ENCODE measurements at regions not wholly inside any gene's neighbourhood (a gene's known extent, or its start where the extent isn't known, plus 50 kb on each side); places are given as distances from the start of the nearest gene placed in this dataset.

GRCh38 chr1:58933599-58933926 lies 149.7 kb upstream of the JUN start:
- H3K79me2 ChIP-seq (ENCODE audit: low read length) = no peaks in the 10 kb centered on the region
- no peak overlapping the region for H3K9ac ChIP-seq (ENCODE audit: low read length)
- DNase-seq = no peak
- H3K36me3 ChIP-seq (ENCODE audit: insufficient read depth, low read length) = no peaks in the 10 kb centered on the region
- H3K4me3 ChIP-seq (ENCODE audit: low read length) = no peak overlapping the region
- H3K9me3 ChIP-seq (ENCODE audit: low read length) = no peaks in the 10 kb centered on the region
- H3K4me2 ChIP-seq (ENCODE audit: low read depth, low read length, poor library complexity, severe bottlenecking) = no peak overlapping the region
- H2AFZ ChIP-seq (ENCODE audit: low read length) = no peak overlapping the region
- H3K27ac ChIP-seq (ENCODE audit: low read length) = no peak overlapping the region
- no peaks in the 10 kb centered on the region; the same call in 1 of the 2 replicates for H3K27me3 ChIP-seq (ENCODE audit: low read length)
- H3K9me2 ChIP-seq (replicated peaks; ENCODE audit: insufficient read depth, low read length) = no peaks in the 10 kb centered on the region
- H4K20me1 ChIP-seq (ENCODE audit: insufficient read depth, low read depth, low read length) = no peaks in the 10 kb centered on the region
- no peaks in the 10 kb centered on the region for H3K4me1 ChIP-seq (ENCODE audit: low read length)

GRCh38 chr1:58934706-58935105 lies 150.9 kb upstream of the JUN start:
- no peaks in the 10 kb centered on the region for H4K20me1 ChIP-seq (ENCODE audit: insufficient read depth, low read depth, low read length)
- no peaks in the 10 kb centered on the region; the same call in 1 of the 2 replicates for H3K27me3 ChIP-seq (ENCODE audit: low read length)
- no peak for DNase-seq
- no peaks in the 10 kb centered on the region for H3K4me1 ChIP-seq (ENCODE audit: low read length)
- H3K79me2 ChIP-seq (ENCODE audit: low read length) = no peaks in the 10 kb centered on the region
- no peaks in the 10 kb centered on the region for H3K9me2 ChIP-seq (replicated peaks; ENCODE audit: insufficient read depth, low read length)
- no peaks in the 10 kb centered on the region for H3K36me3 ChIP-seq (ENCODE audit: insufficient read depth, low read length)
- no peak overlapping the region for H3K9ac ChIP-seq (ENCODE audit: low read length)
- H3K27ac ChIP-seq (ENCODE audit: low read length) = no peak overlapping the region
- H2AFZ ChIP-seq (ENCODE audit: low read length) = no peak overlapping the region
- no peaks in the 10 kb centered on the region for H3K9me3 ChIP-seq (ENCODE audit: low read length)
- no peak overlapping the region for H3K4me3 ChIP-seq (ENCODE audit: low read length)
- no peak overlapping the region for H3K4me2 ChIP-seq (ENCODE audit: low read depth, low read length, poor library complexity, severe bottlenecking)

DNA sequence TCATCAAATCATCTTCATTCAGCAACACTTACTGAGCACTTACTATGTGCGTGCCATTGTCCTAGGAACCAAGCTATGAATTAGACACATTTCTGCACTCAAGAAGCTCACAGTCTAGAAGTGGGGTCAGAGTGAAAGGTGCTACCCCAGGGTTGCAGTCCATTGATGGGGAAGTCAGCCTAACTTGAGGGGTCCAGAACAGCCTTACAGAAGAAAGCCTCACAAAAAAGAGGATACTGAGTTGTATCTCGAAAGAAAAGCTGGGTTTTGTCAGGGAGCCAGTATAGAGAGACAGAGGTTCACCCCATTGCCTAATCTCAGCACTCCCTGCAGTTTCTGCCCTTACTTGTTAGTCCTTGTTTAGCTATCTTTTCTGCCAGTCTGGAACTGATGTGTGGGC lies 153.1 kb upstream of the JUN start:
- no peak overlapping the region for H3K9ac ChIP-seq (ENCODE audit: low read length)
- H3K9me3 ChIP-seq (ENCODE audit: low read length) = no peaks in the 10 kb centered on the region
- H3K27me3 ChIP-seq (ENCODE audit: low read length) = no peaks in the 10 kb centered on the region; the same call in 1 of the 2 replicates
- no peak overlapping the region for H3K4me3 ChIP-seq (ENCODE audit: low read length)
- no peaks in the 10 kb centered on the region for H3K9me2 ChIP-seq (replicated peaks; ENCODE audit: insufficient read depth, low read length)
- no peak overlapping the region for H3K4me2 ChIP-seq (ENCODE audit: low read depth, low read length, poor library complexity, severe bottlenecking)
- no peaks in the 10 kb centered on the region for H3K79me2 ChIP-seq (ENCODE audit: low read length)
- no peaks in the 10 kb centered on the region for H4K20me1 ChIP-seq (ENCODE audit: insufficient read depth, low read depth, low read length)
- DNase-seq = no peak
- no peak overlapping the region for H2AFZ ChIP-seq (ENCODE audit: low read length)
- H3K27ac ChIP-seq (ENCODE audit: low read length) = no peak overlapping the region
- H3K4me1 ChIP-seq (ENCODE audit: low read length) = no peaks in the 10 kb centered on the region
- no peaks in the 10 kb centered on the region for H3K36me3 ChIP-seq (ENCODE audit: insufficient read depth, low read length)

DNA sequence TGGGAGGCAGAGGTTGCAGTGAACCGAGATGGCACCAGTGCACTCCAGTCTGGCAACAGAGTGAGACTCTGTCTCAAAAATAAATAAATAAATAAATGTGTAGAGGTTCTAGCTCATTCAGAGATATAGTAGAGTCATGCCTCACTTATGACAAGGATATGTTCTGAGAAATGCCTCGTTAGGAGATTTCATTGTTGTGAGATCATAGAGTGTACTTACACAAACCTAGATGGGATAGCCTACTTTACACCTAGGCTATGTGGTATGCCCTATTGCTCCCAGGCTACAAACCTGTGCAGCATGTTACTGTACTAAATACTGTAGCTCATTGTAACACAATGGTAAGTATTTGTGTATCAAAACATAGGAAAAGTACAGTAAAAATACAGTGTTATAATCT lies 155.3 kb upstream of the JUN start:
- Histone ChIP-seq H2AFZ (ENCODE audit: low read length) (no peak overlapping the region), H3K4me2 (ENCODE audit: low read depth, low read length, poor library complexity, severe bottlenecking) (no peak overlapping the region), H3K36me3 (ENCODE audit: insufficient read depth, low read length) (no peaks in the 10 kb centered on the region), H3K9ac (ENCODE audit: low read length) (no peak overlapping the region), H3K9me3 (ENCODE audit: low read length) (no peaks in the 10 kb centered on the region), H4K20me1 (ENCODE audit: insufficient read depth, low read depth, low read length) (no peaks in the 10 kb centered on the region), H3K9me2 (replicated peaks; ENCODE audit: insufficient read depth, low read length) (no peaks in the 10 kb centered on the region), H3K27me3 (ENCODE audit: low read length) (no peaks in the 10 kb centered on the region; the same call in 1 of the 2 replicates), H3K4me1 (ENCODE audit: low read length) (no peaks in the 10 kb centered on the region), H3K4me3 (ENCODE audit: low read length) (no peak overlapping the region), H3K27ac (ENCODE audit: low read length) (no peak overlapping the region), H3K79me2 (ENCODE audit: low read length) (no peaks in the 10 kb centered on the region)
- DNase-seq = no peak

DNA sequence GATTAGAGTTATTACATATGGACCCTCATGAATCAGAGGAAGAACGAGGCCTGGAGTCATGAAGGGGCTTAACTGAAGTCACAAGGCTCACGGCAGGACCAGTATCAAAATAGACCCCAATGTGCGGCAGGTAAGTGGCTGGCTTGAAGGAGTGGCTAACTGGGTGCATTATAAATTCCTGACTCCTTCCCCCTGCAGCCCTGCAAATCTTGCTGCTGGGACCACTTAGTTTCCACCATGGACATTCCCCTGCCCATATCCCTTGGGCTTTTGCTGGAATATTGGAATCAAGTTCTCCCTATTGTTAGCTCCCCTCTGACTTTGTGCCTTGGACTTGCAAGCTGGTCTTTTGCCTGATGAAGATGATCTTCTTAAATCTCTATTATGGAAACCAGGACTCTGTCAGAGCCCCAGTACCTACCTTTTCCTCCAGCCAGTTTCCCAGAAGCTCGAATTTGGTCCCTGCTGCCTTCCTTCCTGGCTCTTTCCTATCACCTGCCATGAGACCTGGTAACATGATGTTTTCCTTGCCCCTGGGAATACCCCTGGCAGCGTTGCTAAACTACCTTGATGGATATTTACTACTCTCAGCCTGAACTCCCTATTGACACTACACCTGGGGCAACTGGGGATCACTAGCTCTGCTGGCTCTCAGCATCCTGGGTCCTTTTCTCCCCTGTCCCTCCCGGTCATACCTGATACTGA lies 156.0 kb upstream of the JUN start:
- H3K79me2 ChIP-seq (ENCODE audit: low read length) = no peaks in the 10 kb centered on the region
- H3K4me3 ChIP-seq (ENCODE audit: low read length) = no peak overlapping the region
- no peaks in the 10 kb centered on the region for H3K9me3 ChIP-seq (ENCODE audit: low read length)
- H3K4me2 ChIP-seq (ENCODE audit: low read depth, low read length, poor library complexity, severe bottlenecking) = no peak overlapping the region
- H4K20me1 ChIP-seq (ENCODE audit: insufficient read depth, low read depth, low read length) = no peaks in the 10 kb centered on the region
- no peak overlapping the region for H2AFZ ChIP-seq (ENCODE audit: low read length)
- no peaks in the 10 kb centered on the region for H3K9me2 ChIP-seq (replicated peaks; ENCODE audit: insufficient read depth, low read length)
- H3K27me3 ChIP-seq (ENCODE audit: low read length) = no peaks in the 10 kb centered on the region; the same call in 1 of the 2 replicates
- H3K27ac ChIP-seq (ENCODE audit: low read length) = no peak overlapping the region
- H3K9ac ChIP-seq (ENCODE audit: low read length) = no peak overlapping the region
- no peak for DNase-seq
- H3K4me1 ChIP-seq (ENCODE audit: low read length) = no peaks in the 10 kb centered on the region
- H3K36me3 ChIP-seq (ENCODE audit: insufficient read depth, low read length) = no peaks in the 10 kb centered on the region

DNA sequence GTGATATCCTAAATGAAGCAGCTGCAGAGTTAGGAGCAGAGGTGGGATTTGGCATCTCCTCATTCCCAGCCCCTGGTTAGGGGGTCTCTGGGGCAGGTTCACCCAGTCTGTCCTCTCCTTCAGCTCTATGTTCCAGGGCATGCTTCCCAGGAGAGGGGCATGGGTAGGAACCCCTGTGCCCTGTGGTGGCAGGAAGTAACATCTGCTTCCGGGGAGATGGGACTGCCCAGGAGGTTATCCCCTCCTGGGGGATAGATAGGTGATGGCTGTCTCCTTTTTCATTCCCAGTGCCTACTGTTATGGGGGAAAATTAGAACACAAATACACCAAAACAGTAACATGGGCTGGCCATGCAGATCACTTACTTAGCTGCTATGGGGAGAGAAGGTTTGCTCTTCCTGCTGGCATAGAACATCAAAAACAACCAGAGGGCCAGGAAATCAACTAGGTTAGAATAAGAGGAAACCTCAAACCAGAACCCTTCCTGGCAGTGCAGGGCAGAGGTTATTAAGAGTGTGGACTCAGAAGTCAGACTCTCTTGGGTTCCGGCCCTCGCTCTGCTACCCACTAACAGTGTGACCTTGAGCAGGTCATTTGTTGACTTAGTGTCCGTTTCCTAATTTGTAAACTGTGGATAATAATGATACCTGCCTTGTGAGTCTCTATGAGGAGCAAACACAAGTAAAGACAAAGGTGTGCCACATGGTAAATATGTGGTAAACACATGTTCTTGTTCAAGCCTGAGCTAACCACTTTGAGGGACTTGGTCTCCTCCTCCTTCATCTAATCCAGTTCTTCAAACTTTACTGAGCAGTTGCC lies 157.8 kb upstream of the JUN start:
- no peak overlapping the region for H2AFZ ChIP-seq (ENCODE audit: low read length)
- no peaks in the 10 kb centered on the region for H3K79me2 ChIP-seq (ENCODE audit: low read length)
- H3K27me3 ChIP-seq (ENCODE audit: low read length) = no peaks in the 10 kb centered on the region
- no peaks in the 10 kb centered on the region for H3K9me3 ChIP-seq (ENCODE audit: low read length)
- H3K4me3 ChIP-seq (ENCODE audit: low read length) = no peak overlapping the region
- H3K9ac ChIP-seq (ENCODE audit: low read length) = no peak overlapping the region
- no peak overlapping the region for H3K27ac ChIP-seq (ENCODE audit: low read length)
- H3K4me2 ChIP-seq (ENCODE audit: low read depth, low read length, poor library complexity, severe bottlenecking) = no peak overlapping the region
- no peak for DNase-seq
- H4K20me1 ChIP-seq (ENCODE audit: insufficient read depth, low read depth, low read length) = no peaks in the 10 kb centered on the region
- H3K36me3 ChIP-seq (ENCODE audit: insufficient read depth, low read length) = no peaks in the 10 kb centered on the region
- no peaks in the 10 kb centered on the region for H3K4me1 ChIP-seq (ENCODE audit: low read length)
- H3K9me2 ChIP-seq (replicated peaks; ENCODE audit: insufficient read depth, low read length) = no peaks in the 10 kb centered on the region

DNA sequence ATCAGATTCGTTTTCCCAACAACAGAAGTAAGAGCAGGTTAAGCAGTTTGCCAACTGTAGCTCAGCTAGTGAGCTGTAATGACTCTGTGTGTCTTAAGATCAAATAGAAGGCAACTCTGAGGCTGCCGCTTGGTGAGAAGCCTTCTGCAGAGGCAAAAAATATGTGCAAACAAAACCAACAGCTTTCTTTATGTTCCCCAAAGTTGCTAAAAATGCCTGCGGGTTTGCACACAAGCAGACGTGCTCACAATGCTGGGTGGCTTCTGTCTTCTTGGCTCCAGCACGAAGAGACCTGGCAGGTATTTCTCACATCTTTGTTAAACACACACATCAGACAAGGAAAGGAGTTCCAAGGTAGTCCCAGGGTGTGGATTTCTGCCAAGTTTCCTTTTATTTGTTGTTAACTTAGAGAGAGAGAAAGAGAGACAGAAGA lies 158.9 kb upstream of the JUN start:
- Histone ChIP-seq H3K4me1 (ENCODE audit: low read length) (no peaks in the 10 kb centered on the region), H3K4me3 (ENCODE audit: low read length) (no peak overlapping the region), H3K27ac (ENCODE audit: low read length) (no peak overlapping the region)

DNA sequence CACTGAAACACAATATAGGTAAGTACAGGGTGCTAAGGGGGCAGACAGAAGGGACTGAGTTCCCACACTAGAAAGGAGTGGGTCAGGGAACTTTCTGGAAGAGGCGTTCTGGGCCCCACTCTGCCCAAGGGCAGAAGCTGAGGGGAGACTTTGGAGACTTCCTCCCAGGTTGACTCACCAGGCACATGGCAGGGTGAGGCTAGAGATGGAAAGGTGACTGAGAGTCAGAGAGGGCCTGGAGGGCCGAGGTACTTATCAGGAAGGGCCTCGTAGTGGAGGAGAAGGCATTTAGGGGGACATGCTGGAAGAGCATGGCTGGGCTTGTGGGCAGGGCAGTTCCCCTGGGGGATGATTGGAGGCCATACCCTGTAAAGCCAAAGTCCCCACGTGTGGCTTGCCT lies 159.9 kb upstream of the JUN start:
- Histone ChIP-seq H2AFZ (ENCODE audit: low read length) (no peak overlapping the region), H3K9me3 (ENCODE audit: low read length) (no peaks in the 10 kb centered on the region), H3K27ac (ENCODE audit: low read length) (no peak overlapping the region), H3K79me2 (ENCODE audit: low read length) (no peaks in the 10 kb centered on the region), H3K9me2 (replicated peaks; ENCODE audit: insufficient read depth, low read length) (no peaks in the 10 kb centered on the region), H3K4me1 (ENCODE audit: low read length) (no peaks in the 10 kb centered on the region), H3K27me3 (ENCODE audit: low read length) (no peaks in the 10 kb centered on the region), H3K4me3 (ENCODE audit: low read length) (no peak overlapping the region), H3K9ac (ENCODE audit: low read length) (no peak overlapping the region), H3K4me2 (ENCODE audit: low read depth, low read length, poor library complexity, severe bottlenecking) (no peak overlapping the region), H4K20me1 (ENCODE audit: insufficient read depth, low read depth, low read length) (no peaks in the 10 kb centered on the region), H3K36me3 (ENCODE audit: insufficient read depth, low read length) (no peaks in the 10 kb centered on the region)
- no peak for DNase-seq

More for the DNA sequence above, 158.9 kb upstream of the JUN start:
- Histone ChIP-seq H3K27me3 (ENCODE audit: low read length) (no peaks in the 10 kb centered on the region), H3K9ac (ENCODE audit: low read length) (no peak overlapping the region), H3K9me2 (replicated peaks; ENCODE audit: insufficient read depth, low read length) (no peaks in the 10 kb centered on the region), H3K79me2 (ENCODE audit: low read length) (no peaks in the 10 kb centered on the region), H3K36me3 (ENCODE audit: insufficient read depth, low read length) (no peaks in the 10 kb centered on the region), H2AFZ (ENCODE audit: low read length) (no peak overlapping the region), H3K4me2 (ENCODE audit: low read depth, low read length, poor library complexity, severe bottlenecking) (no peak overlapping the region), H4K20me1 (ENCODE audit: insufficient read depth, low read depth, low read length) (no peaks in the 10 kb centered on the region), H3K9me3 (ENCODE audit: low read length) (no peaks in the 10 kb centered on the region)
- DNase-seq = no peak

Data from Karpas-422 (cell line).